GM18951 (cell line): ENCODE measurements at regions not wholly inside any gene's neighbourhood (a gene's known extent, or its start where the extent isn't known, plus 50 kb on each side); places are given as distances from the start of the nearest gene placed in this dataset.

ENCODE experiments used
- POLR2A ChIP-seq: IDR thresholded peaks from 4 replicates; pipeline ENCODE4 v1.6.1; 2011; ENCODE audit warnings: mild to moderate bottlenecking; ENCODE audit not compliant: insufficient read length, insufficient read depth; ENCODE audit errors: extremely low read depth
- in situ Hi-C: fragments of 300-500 bp; cut with MboI; formaldehyde crosslinking; loops from one replicate; pipeline ENCODE4 v1.12.0; 2022; ENCODE audit warnings: low sequenced_read_pairs, mixed read lengths, inconsistent platforms; ENCODE audit not compliant: unreplicated experiment

- in situ Hi-C loops = no loop called here
- TF ChIP-seq POLR2A = no peak
These were observed 423.7 kb downstream of the ANXA1 start for GRCh38 chr9:73575101-73576060.

- in situ Hi-C loops = no loop called here
- no peak for TF ChIP-seq POLR2A
These were observed 426.2 kb downstream of the ANXA1 start for GRCh38 chr9:73577848-73578247.

GRCh38 chr9:73579823-73580222 lies 428.2 kb downstream of the ANXA1 start:
- no peak for TF ChIP-seq POLR2A
- in situ Hi-C loops = no loop called here

DNA sequence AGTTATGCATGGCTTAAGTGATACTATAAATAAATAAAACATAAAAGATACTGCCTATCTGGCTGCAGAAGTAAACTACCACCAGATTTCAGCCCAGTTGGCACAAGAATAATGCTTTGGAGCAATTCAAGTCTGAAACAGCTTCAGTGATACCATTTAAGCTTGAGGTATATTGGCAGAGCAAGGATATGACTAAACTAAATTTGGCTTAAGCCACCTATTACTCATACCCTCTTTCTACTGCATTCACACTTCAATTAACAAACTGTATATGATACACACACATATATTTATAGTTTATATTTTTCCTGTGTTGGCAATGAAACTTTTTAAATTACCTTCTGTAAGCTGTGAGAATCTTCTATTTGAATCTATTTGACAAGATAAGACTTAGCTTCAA lies 431.9 kb downstream of the ANXA1 start:
- in situ Hi-C loops = no loop called here
- TF ChIP-seq POLR2A = no peak

GRCh38 chr9:73595036-73595545 lies 443.4 kb downstream of the ANXA1 start:
- TF ChIP-seq POLR2A = no peak
- in situ Hi-C loops = no loop called here

DNA sequence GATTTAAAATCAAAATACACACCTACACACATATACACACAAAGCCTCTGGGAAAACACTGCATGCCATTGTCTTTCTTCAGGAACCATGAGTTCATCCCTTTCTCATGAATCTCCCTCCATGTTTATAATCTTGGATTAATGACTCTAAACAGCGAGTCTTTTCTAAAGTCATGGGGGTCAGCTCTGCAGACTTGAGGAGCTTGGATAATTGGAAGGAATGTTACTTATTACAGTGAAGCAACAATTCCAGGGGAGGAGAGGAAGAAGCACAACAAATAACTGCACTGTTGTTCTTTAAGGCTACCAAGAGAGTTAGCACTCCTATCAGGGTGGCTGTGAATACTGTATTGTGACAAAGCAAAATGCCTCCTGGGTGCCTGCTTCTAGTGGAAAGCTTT lies 444.7 kb downstream of the ANXA1 start:
- in situ Hi-C loops = no loop called here
- no peak for TF ChIP-seq POLR2A

GRCh38 chr9:73597039-73597438 lies 445.4 kb downstream of the ANXA1 start:
- in situ Hi-C loops = no loop called here

DNA sequence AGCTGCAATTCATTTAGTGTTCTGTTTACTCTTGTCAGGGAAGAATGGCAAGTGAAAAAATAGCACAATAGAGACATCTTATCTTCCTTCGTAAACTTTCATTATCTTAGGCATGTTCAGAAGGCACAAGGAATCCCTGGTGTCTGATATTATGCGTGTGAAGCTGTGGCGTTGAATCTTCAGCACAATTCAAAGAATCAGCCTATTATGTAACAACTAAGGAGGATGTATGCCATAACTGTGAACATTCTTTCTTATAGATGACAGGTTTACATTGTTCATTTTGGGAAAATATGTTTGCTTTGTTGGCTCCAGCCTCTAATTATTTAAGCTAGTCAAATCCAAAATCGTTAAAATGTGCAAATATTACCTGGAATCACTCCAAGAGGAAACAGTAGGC lies 446.1 kb downstream of the ANXA1 start:
- in situ Hi-C loops = no loop called here
- no peak for TF ChIP-seq POLR2A

More at GRCh38 chr9:73597039-73597438, 445.4 kb downstream of the ANXA1 start:
- TF ChIP-seq POLR2A = no peak

- no peak for TF ChIP-seq POLR2A
- in situ Hi-C loops = no loop called here
These were observed 457.7 kb downstream of the ANXA1 start for GRCh38 chr9:73609381-73609780.

GRCh38 chr9:73611032-73611431 lies 459.4 kb downstream of the ANXA1 start:
- TF ChIP-seq POLR2A = no peak
- in situ Hi-C loops = no loop called here

DNA sequence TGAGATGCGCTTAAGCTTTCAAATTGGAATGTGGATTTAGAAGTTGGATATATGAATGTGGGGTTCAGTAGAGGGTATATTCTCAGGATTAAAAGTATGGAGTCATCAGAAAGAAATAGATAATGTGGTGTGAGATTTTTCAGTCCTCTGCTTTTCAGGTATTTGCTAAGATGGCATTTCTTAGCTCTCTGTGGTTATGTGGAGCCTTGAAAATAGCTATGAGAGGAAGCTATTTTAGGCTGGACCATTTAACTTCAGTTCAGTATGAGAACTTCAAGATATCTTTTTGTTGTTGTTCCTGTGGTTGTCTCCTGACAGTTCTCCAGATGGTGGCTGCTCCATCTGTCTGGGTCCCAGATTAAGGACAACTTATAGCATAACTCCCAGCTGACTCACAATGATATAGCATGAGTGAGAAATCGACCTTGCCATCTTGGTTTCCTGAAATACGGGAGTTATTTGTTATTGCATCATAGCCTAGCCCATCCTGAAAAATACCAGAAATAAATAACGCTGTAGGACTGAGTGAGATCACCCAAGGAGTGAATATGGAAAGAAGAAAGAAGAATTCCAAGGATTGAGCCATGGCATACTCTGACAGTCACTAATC lies 461.5 kb downstream of the ANXA1 start:
- in situ Hi-C loops = no loop called here
- TF ChIP-seq POLR2A = no peak

DNA sequence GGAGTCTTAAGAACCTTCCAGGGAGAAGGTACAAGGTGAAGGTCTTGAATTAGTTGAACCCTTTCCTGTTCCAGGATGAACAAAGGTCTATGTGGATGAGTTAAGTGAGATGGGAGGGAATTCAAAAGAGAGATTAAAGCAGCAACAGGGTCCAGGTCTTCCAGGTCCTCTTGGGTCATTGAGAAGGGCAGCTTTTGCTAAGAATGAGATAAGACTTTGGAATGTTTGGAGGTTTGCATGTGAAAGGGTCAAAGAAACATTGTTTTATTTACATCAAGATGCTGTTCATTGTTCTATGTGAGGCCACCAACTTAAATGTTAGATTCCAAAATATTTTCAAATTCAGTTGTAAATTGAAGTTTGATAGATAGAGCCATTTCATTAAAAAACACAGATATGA lies 463.9 kb downstream of the ANXA1 start:
- in situ Hi-C loops = no loop called here
- TF ChIP-seq POLR2A = no peak

DNA sequence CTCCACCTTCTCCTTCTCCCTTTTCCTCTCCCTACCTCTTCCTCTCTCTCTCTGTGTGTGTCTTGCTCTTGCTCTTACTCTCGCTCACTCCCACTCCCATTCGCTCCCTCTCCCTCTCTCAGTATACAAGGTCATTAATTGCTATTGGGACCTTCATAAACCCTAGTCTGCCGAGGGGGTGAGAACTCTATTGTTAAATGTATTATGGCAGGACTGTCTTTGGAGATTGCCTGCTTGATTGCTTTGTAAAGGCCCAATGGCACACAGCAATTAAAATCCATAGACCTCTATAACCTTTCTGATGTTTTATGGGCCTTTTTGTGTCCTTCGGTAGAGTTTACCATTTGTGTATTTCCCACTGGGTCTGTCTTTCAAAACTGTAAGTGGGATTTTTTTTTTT lies 465.9 kb downstream of the ANXA1 start:
- no peak for TF ChIP-seq POLR2A
- in situ Hi-C loops = no loop called here

DNA sequence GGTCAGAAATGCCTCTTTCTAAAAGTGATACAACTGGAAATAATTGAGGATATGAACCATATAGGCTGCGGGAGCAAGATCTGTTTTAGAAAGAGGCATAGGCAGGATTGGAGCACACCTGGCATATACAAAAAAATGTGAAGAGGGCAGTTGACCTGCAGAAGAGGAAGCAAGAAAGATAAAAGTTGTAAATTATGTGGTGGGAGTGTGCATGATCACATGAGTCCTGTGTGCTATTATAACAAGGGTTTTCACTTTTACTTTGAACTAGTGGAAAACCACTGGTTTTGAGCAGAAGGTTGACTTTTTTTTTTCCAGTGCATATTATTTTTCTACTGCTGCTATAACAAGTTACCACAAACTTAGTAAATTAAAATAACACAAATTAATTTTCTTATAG lies 489.3 kb downstream of the ANXA1 start:
- in situ Hi-C loops = no loop called here

More for the DNA sequence above, 489.3 kb downstream of the ANXA1 start:
- TF ChIP-seq POLR2A = no peak
